Epithelial cell of prostate (primary cell): ENCODE measurements at regions not wholly inside any gene's neighbourhood (a gene's known extent, or its start where the extent isn't known, plus 50 kb on each side); places are given as distances from the start of the nearest gene placed in this dataset.

ENCODE experiments used
- DNase-seq: peaks from one replicate; pipeline ENCODE4 v3.0.0-alpha.2; 2011; ENCODE audit warnings: low read depth, low spot score
- H3K27ac ChIP-seq: fragments of 450-650 bp; 2 replicates; pipeline ENCODE4 v1.5.1; 2017; ENCODE audit warnings: mild to moderate bottlenecking

GRCh38 chr2:137729305-137729704 lies 235.0 kb upstream of the HNMT start:
- no peak overlapping the region for H3K27ac ChIP-seq
- DNase-seq: no peak

- no peak for DNase-seq
- no peak overlapping the region for H3K27ac ChIP-seq
These were observed 226.7 kb upstream of the HNMT start for GRCh38 chr2:137737559-137737958.

DNA sequence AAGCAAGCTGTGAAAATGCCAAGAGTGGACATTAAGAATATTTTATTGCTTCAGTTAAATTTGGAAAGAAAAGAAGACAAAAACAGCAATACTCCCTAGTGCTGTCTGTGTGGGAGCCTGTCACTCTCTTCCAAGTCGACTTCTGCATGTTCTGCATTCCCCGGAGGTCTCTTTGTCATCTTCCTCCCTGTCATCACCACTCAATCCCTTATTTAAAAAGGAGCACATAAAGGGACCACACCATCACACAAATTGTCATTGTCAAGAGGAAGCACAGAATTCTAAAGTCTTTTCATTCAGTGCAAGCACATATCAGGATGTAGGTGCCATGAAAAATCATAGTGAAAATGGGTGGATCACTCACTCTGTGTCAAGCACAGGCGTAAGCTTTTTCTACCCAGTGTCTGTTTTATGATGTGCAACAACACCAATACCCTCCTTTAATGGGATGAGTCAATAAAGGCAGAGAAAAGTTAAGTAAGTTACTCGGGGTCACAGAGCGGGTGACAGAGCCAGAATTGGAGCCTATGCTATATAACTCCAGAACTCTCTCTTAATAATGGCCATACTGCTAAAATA lies 222.4 kb upstream of the HNMT start:
- DNase-seq: no peak
- H3K27ac ChIP-seq: no peak overlapping the region

GRCh38 chr2:137747509-137747908 lies 216.8 kb upstream of the HNMT start:
- DNase-seq: no peak
- no peak overlapping the region for H3K27ac ChIP-seq

GRCh38 chr2:137748533-137748932 lies 215.7 kb upstream of the HNMT start:
- no peak overlapping the region for H3K27ac ChIP-seq
- no peak for DNase-seq

GRCh38 chr2:137764646-137765045 lies 199.6 kb upstream of the HNMT start:
- no peak for DNase-seq
- H3K27ac ChIP-seq: no peak overlapping the region

- DNase-seq: no peak
- no peak overlapping the region for H3K27ac ChIP-seq
These were observed 194.9 kb upstream of the HNMT start for GRCh38 chr2:137769406-137769805.

DNA sequence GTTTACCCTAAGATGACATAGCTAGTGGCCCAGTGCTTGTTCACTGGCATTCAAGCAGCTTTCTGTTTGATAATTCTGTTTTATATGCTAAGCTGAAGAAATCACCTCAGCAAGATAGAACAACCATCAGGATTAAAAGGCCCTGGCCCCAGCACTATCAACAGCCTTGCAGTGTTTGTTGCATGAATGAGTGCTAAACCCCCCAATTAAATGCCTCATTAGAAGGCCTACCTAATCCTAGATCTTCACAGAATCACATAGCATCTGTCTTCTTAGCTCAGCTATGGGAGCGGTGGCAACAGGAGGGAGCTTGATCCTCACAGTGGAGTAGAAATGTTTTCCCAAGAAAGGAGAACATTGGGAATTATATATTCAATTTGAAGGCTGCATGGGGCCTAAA lies 194.1 kb upstream of the HNMT start:
- no peak overlapping the region for H3K27ac ChIP-seq
- DNase-seq: no peak

GRCh38 chr2:137771064-137771463 lies 193.2 kb upstream of the HNMT start:
- H3K27ac ChIP-seq: no peak overlapping the region
- DNase-seq: no peak

GRCh38 chr2:137772451-137772850 lies 191.8 kb upstream of the HNMT start:
- DNase-seq: no peak
- H3K27ac ChIP-seq: no peak overlapping the region

DNA sequence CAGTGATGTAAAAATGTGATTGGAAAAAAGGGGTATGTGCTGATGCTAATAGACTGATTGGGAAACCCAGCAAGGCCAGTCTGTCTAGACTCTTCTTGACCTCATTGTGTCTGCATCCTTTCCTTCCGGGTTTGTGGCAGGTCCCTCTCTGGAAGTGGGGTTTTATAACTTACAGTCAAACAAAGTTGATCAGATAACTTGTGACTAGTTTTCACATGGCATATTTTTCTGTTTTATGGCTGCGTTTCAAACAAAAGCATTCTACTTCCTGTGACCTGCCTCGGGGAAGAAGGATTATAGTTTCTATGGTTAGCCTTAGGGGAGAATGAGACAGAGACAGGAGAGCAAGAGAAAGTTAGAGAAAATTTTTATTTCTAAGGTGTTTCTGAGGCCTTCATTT lies 188.7 kb upstream of the HNMT start:
- no peak for DNase-seq

GRCh38 chr2:137776697-137777096 lies 187.6 kb upstream of the HNMT start:
- DNase-seq: no peak

More for the DNA sequence above, 188.7 kb upstream of the HNMT start:
- no peak overlapping the region for H3K27ac ChIP-seq

GRCh38 chr2:137797641-137798040 lies 166.6 kb upstream of the HNMT start:
- no peak for DNase-seq
- no peak overlapping the region for H3K27ac ChIP-seq

More at GRCh38 chr2:137776697-137777096, 187.6 kb upstream of the HNMT start:
- no peak overlapping the region for H3K27ac ChIP-seq

- no peak for DNase-seq
- no peak overlapping the region for H3K27ac ChIP-seq
These were observed 164.7 kb upstream of the HNMT start for GRCh38 chr2:137799600-137799999.

DNA sequence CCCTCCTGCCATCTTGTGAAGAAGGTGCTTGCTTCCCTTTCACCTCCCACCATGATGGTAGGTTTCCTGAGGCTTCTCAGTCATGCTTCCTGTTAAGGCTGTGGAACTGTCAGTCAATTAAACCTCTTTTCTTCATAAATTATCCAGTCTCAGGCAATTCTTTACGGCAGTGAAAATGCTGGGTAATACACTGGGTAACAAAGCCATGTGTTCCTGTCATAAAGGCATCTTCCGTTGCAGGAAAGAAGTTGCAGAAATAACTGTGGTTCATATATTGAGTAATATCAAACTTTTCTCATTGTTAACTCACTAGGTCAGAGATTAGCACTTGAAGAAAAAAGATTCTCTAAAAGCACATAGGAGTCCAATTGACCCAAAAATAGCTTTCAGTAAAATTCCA lies 163.9 kb upstream of the HNMT start:
- H3K27ac ChIP-seq: no peak overlapping the region
- no peak for DNase-seq

DNA sequence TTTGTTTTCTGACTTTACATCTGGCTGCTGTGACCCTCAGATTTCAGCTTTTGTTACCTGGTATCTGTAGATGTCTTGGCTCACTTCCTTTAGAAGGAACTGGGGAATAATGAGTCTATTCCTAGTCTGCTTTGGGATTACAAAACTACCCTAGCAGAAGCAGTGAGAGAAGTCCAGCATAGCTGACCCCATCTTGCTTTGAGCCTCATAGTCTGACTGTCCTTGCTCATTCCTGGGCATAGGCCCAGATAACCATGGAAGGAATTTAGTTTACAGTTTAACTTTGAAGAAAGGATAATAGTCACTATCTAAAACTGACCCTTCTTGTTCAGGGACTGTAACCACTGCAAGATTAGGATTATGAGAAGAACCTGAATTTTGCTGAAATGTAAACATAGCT lies 163.0 kb upstream of the HNMT start:
- no peak overlapping the region for H3K27ac ChIP-seq
- no peak for DNase-seq

DNA sequence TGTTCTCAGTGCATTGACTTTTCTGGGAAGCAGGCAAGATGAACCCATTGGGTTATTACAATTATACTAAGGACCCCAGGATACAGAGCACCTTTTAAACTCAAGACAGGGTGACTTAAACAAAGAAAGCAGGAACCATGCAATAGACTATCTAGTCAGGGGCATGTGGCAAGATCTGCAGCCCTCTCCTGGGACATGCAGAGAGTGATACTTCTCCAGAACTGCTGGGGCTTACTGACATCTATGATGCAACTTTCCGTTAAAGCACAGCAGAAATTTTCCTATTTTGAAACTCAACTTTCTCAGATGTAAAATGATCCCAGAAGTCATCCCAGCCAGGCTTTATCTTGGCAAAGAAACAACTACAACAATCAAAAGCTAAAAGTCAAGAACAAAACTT lies 162.2 kb upstream of the HNMT start:
- DNase-seq: no peak
- no peak overlapping the region for H3K27ac ChIP-seq

DNA sequence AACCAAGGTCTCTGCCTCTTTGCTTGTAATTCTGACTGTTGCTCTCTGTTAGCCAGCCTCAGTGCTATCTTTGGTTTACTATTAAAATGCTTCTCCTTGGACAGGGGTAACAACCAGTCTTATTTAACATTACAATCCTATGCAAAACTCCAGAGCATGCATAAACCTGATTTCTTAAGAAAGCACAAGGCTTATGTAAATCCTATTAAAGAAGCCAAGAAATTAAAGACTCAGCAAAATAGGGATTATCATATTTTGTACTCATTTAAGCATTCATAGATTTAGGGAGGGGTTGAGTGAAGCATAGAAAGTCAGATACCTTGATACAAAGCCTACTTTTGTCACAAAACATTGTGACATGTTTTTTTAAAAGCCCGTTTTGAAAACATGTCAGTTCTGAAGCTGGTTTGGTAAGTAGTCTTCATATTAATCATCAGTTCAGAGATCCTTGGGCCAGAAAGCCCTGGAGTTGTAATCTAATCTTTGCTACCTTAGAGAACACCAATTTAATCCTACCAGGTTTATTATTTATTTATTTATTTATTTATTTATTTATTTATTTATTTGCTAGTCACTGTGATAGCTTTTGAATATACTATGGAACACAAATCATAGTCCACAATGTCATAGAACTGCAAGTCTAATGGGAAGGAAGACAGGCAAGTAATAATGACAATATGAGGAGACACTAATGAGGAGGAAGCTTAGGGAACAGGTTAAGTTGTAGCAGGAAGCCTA lies 158.0 kb upstream of the HNMT start:
- DNase-seq: no peak
- no peak overlapping the region for H3K27ac ChIP-seq

DNA sequence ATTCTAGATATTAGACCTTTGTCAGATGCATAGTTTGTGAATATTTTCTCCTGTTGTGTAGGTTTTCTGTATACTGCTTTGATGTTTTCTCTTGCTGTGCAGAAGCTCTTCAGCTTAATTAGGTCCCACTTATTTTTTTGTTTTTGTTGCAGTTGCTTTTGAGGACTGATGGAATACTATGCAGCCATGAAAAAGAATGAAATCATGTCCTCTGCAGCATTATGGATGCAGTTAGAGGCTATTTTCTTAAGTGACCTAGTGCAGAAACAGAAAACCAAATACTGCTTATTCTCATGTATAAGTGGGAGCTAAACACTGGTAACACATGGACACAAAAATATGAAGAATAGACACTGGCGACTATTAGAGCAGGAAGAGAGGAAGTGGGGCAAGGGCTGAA lies 155.0 kb upstream of the HNMT start:
- no peak overlapping the region for H3K27ac ChIP-seq
- no peak for DNase-seq

GRCh38 chr2:137809837-137810236 lies 154.4 kb upstream of the HNMT start:
- DNase-seq: no peak
- no peak overlapping the region for H3K27ac ChIP-seq

GRCh38 chr2:137812517-137812916 lies 151.8 kb upstream of the HNMT start:
- no peak for DNase-seq
- no peak overlapping the region for H3K27ac ChIP-seq

DNA sequence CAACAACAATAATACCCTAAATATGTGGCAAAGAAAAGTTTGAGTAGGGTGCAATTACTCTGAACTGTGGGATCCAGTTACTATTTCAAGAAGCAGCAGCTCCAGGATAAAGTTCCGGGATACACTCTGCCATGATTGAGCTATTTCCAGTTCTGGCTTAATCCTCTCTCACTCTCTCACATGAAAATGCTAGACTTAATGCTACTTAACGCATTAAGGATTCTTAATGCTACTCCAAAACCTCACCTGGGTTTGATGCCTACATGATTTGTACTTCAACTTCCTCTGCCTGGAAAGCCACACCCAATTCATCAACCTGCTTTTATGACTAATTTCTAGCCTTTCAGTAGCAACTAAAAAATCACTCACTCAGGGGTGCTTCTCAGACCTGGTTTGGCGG lies 151.1 kb upstream of the HNMT start:
- H3K27ac ChIP-seq: no peak overlapping the region
- DNase-seq: no peak
